HepG2 (cell line): ENCODE measurements at regions not wholly inside any gene's neighbourhood (a gene's known extent, or its start where the extent isn't known, plus 50 kb on each side); places are given as distances from the start of the nearest gene placed in this dataset.

Experiments
- ATAC-seq: fragments of 200-7000 bp; cut with Tn5 transposase; 3 replicates; pipeline ENCODE4 v1.9.1; 2020; ENCODE audit warnings: mild to moderate bottlenecking, moderate library complexity
- BruUV-seq: library from RNA; stranded (reverse); fragments of 400-500 nt; replicated peaks from 2 replicates; lab custom pipeline; 2021; lab: Mats Ljungman, UMichigan
- CTCF ChIA-PET: fragments of 300-600 bp; formaldehyde crosslinking; extraction: SDS; loops from one replicate; lab custom pipeline; 2021; ENCODE audit warnings: low total read pairs, inconsistent platforms, low intra/inter-chr PET ratio; lab: Yijun Ruan, JAX
- POLR2A ChIA-PET: fragments of 350-600 bp; sonication (Branson Sonifier 250); formaldehyde crosslinking; loops from one replicate; lab custom pipeline; 2020; ENCODE audit warnings: antibody characterized with exemption, inconsistent platforms; lab: Yijun Ruan, JAX
- DNase-seq: peaks from one replicate; pipeline ENCODE4 v3.0.0-alpha.2; 2015; ENCODE audit warnings: low spot score
- FAIRE-seq: peaks from 3 replicates; lab custom pipeline; 2011; peaks lifted over from hg19 to GRCh38; lab: Jason Lieb, UNC
- H2AFZ ChIP-seq: one replicate; pipeline ENCODE4 v1.6.1; 2011; ENCODE audit warnings: low read length, inconsistent platforms
- H3K27ac ChIP-seq: fragments of 300-600 bp; 3 replicates; pipeline ENCODE4 v1.8.0; 2011; ENCODE audit warnings: mixed run types, mild to moderate bottlenecking, mixed read lengths, low read length, inconsistent platforms; ENCODE audit not compliant: insufficient read depth; ENCODE audit errors: extremely low read length
- H3K27me3 ChIP-seq, 2 experiments: fragments of 200-600 bp in 1 of 2; 2 replicates in 1 of 2; 3 replicates in 1 of 2; pipeline versions ENCODE4 v1.6.0 to v1.8.0; 2011; ENCODE audit warnings: low read length in 2 of 2, mild to moderate bottlenecking in 2 of 2, moderate library complexity in 2 of 2, inconsistent platforms in 1 of 2; ENCODE audit not compliant: insufficient read depth in 2 of 2, control insufficient read depth in 1 of 2
- H3K36me3 ChIP-seq, 2 experiments: fragments of 200-600 bp in 1 of 2; replicated peaks in 1 of 2; 2 replicates in 1 of 2; 3 replicates in 1 of 2; pipeline versions ENCODE4 v1.5.1 to v1.8.0; 2011; ENCODE audit warnings: low read length in 2 of 2, inconsistent platforms in 1 of 2; ENCODE audit not compliant: insufficient read depth in 2 of 2, control insufficient read depth in 1 of 2
- H3K4me1 ChIP-seq: 2 replicates; pipeline ENCODE4 v1.5.1; 2012; ENCODE audit warnings: low read length, inconsistent platforms; ENCODE audit not compliant: insufficient read depth
- H3K4me2 ChIP-seq: 2 replicates; pipeline ENCODE4 v1.6.0; 2011; ENCODE audit warnings: low read depth, low read length, inconsistent platforms
- H3K4me3 ChIP-seq, 3 experiments: fragments of 200-600 bp in 1 of 3; sonication (generic), shearing (Covaris generic) in 1 of 3; replicated peaks in 1 of 3; 2 replicates each; pipeline ENCODE4 v1.5.1; 2011 to 2016; ENCODE audit warnings: low read length in 3 of 3, inconsistent platforms in 2 of 3, low read depth in 2 of 3, mild to moderate bottlenecking in 2 of 3, control low read depth in 1 of 3, mixed read lengths in 1 of 3; ENCODE audit not compliant: insufficient read depth in 1 of 3
- H3K79me2 ChIP-seq: one replicate; pipeline ENCODE4 v1.6.1; 2011; ENCODE audit warnings: low read length, inconsistent platforms; ENCODE audit not compliant: insufficient read depth
- H3K9ac ChIP-seq: 2 replicates; pipeline ENCODE4 v1.6.0; 2011; ENCODE audit warnings: mild to moderate bottlenecking, low read depth, low read length, inconsistent platforms; ENCODE audit not compliant: insufficient read depth
- H3K9me3 ChIP-seq: 2 replicates; pipeline ENCODE4 v1.5.1; 2012; ENCODE audit warnings: mild to moderate bottlenecking, low read length
- H4K20me1 ChIP-seq: 2 replicates; pipeline ENCODE4 v1.6.0; 2011; ENCODE audit warnings: inconsistent platforms, mild to moderate bottlenecking, low read length, moderate library complexity; ENCODE audit not compliant: insufficient read depth
- IRX3 ChIP-seq: sonication (generic); formaldehyde crosslinking; IDR thresholded peaks from 2 replicates; pipeline ENCODE4 v1.8.1; 2023; ENCODE audit warnings: mild to moderate bottlenecking, low read depth, missing genetic modification reagents, borderline replicate concordance
- KMT2B ChIP-seq: IDR thresholded peaks from 2 replicates; pipeline ENCODE4 v1.6.1; 2016; ENCODE audit warnings: missing genetic modification reagents, missing compliant biosample characterization
- RAD51 ChIP-seq: fragments of 450-650 bp; IDR thresholded peaks from 2 replicates; pipeline ENCODE4 v1.6.1; 2016; ENCODE audit warnings: borderline replicate concordance
- SMAD1 ChIP-seq: sonication (generic); formaldehyde crosslinking; IDR thresholded peaks from 2 replicates; pipeline ENCODE4 v1.4.0; 2020; ENCODE audit warnings: missing genetic modification reagents, low read depth, mild to moderate bottlenecking, borderline replicate concordance
- TBL1XR1 ChIP-seq: fragments of 150-350 bp; IDR thresholded peaks from 2 replicates; pipeline ENCODE4 v1.6.1; 2014; ENCODE audit warnings: borderline replicate concordance, low read length; ENCODE audit not compliant: partially characterized antibody
- ZBTB1 ChIP-seq: sonication (generic); formaldehyde crosslinking; IDR thresholded peaks from 2 replicates; pipeline ENCODE4 v1.4.0; 2020; ENCODE audit warnings: missing genetic modification reagents, borderline replicate concordance
- ZNF44 ChIP-seq: sonication (generic); formaldehyde crosslinking; IDR thresholded peaks from 2 replicates; pipeline ENCODE4 v1.5.1; 2020; ENCODE audit warnings: mild to moderate bottlenecking, missing genetic modification reagents
- ZNF879 ChIP-seq: sonication (generic); formaldehyde crosslinking; IDR thresholded peaks from 2 replicates; pipeline ENCODE4 v1.8.1; 2023; ENCODE audit warnings: missing genetic modification reagents
- WGBS: methylation state at CpG from one replicate; pipeline ENCODE4 v1.1.6; 2017; ENCODE audit warnings: low lambda C conversion rate; 5-methylcytosine and 5-hydroxymethylcytosine counted together
- in situ Hi-C: cut with HindIII; loops from 2 replicates; pipeline ENCODE4 v1.10.0; 2017; ENCODE audit warnings: low pct_unique_long_range_greater_than_20kb; ENCODE audit not compliant: extremely low pct_ligation_motif_present
- intact Hi-C: fragments of 100-400 bp; cut with micrococcal nuclease; formaldehyde crosslinking; loops from one replicate; pipeline ENCODE4 v1.10.0; 2022; ENCODE audit not compliant: unreplicated experiment
- TF ChIP-seq, protein P1 (sequence below): sonication (generic); formaldehyde crosslinking; IDR thresholded peaks from 2 replicates; pipeline ENCODE4 v1.4.0; 2020; ENCODE audit warnings: missing genetic modification reagents
- TF ChIP-seq, protein P2 (sequence below): IDR thresholded peaks from 2 replicates; pipeline ENCODE4 v1.6.1; 2016; ENCODE audit warnings: control low read depth
- TF ChIP-seq, protein P3 (sequence below): sonication (generic); formaldehyde crosslinking; IDR thresholded peaks from 2 replicates; pipeline ENCODE4 v1.4.0; 2020; ENCODE audit warnings: missing genetic modification reagents, borderline replicate concordance
- TF ChIP-seq, protein P4 (sequence below): sonication (generic); formaldehyde crosslinking; IDR thresholded peaks from 2 replicates; pipeline ENCODE4 v1.5.0; 2020; ENCODE audit warnings: mild to moderate bottlenecking, missing genetic modification reagents, moderate library complexity

DNA sequence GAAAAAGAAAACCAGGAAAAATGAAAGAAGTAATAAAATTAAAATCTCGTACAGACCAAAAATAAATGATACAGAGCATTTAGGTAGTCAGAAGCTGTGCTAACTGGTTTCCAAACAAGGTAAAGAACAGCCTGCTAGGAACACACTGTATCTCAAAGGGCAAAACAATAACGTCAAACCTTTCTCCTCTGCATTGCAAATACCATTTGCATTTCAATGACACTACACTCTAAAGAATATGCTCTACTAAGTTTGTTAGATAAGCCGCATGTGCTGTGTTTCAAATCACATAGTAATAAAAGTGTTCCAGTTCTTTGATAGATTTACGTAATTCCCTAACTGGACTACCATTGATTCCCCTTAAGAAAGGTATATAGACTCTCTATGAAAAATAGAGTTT is 648.8 kb downstream of the PLA2G4A start (continued):
- TF ChIP-seq, protein P1, sequence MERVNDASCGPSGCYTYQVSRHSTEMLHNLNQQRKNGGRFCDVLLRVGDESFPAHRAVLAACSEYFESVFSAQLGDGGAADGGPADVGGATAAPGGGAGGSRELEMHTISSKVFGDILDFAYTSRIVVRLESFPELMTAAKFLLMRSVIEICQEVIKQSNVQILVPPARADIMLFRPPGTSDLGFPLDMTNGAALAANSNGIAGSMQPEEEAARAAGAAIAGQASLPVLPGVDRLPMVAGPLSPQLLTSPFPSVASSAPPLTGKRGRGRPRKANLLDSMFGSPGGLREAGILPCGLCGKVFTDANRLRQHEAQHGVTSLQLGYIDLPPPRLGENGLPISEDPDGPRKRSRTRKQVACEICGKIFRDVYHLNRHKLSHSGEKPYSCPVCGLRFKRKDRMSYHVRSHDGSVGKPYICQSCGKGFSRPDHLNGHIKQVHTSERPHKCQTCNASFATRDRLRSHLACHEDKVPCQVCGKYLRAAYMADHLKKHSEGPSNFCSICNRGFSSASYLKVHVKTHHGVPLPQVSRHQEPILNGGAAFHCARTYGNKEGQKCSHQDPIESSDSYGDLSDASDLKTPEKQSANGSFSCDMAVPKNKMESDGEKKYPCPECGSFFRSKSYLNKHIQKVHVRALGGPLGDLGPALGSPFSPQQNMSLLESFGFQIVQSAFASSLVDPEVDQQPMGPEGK, result no peak
- TF ChIP-seq KMT2B (CRISPR knock-in tag), result no peak

DNA sequence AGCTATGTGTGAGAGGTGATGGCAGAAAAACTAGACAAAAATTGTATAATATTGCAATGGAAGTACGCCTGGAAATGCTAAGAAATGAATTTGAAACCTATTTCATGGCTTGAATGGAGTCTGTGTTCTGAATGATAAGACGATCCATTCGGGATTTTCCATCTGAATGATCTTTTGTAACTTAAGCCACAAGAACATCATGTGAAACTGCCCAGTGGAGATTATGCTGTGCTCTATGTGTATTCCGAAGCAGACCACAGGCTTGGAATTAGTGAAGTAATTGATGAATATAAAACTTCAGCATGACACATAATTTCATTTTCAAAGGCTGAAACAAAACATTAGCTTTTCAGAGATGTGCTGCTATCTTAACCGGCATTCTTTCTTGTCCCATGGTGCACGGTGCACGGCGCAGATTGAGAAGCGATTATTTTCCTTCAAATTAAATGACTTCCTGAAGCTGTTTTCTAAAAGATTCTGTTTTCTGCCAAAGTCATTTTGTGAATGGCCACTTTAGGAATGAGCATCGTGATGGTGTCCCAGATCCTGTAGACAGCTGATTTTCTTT is 652.9 kb downstream of the PLA2G4A start:
- in situ Hi-C loops, result no loop called here
- no peak for DNase-seq
- CTCF ChIA-PET, result no interaction called here
- no peak for TF ChIP-seq RAD51
- TF ChIP-seq, protein P2, sequence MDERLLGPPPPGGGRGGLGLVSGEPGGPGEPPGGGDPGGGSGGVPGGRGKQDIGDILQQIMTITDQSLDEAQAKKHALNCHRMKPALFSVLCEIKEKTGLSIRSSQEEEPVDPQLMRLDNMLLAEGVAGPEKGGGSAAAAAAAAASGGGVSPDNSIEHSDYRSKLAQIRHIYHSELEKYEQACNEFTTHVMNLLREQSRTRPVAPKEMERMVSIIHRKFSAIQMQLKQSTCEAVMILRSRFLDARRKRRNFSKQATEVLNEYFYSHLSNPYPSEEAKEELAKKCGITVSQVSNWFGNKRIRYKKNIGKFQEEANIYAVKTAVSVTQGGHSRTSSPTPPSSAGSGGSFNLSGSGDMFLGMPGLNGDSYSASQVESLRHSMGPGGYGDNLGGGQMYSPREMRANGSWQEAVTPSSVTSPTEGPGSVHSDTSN, result no peak
- TF ChIP-seq, protein P3, sequence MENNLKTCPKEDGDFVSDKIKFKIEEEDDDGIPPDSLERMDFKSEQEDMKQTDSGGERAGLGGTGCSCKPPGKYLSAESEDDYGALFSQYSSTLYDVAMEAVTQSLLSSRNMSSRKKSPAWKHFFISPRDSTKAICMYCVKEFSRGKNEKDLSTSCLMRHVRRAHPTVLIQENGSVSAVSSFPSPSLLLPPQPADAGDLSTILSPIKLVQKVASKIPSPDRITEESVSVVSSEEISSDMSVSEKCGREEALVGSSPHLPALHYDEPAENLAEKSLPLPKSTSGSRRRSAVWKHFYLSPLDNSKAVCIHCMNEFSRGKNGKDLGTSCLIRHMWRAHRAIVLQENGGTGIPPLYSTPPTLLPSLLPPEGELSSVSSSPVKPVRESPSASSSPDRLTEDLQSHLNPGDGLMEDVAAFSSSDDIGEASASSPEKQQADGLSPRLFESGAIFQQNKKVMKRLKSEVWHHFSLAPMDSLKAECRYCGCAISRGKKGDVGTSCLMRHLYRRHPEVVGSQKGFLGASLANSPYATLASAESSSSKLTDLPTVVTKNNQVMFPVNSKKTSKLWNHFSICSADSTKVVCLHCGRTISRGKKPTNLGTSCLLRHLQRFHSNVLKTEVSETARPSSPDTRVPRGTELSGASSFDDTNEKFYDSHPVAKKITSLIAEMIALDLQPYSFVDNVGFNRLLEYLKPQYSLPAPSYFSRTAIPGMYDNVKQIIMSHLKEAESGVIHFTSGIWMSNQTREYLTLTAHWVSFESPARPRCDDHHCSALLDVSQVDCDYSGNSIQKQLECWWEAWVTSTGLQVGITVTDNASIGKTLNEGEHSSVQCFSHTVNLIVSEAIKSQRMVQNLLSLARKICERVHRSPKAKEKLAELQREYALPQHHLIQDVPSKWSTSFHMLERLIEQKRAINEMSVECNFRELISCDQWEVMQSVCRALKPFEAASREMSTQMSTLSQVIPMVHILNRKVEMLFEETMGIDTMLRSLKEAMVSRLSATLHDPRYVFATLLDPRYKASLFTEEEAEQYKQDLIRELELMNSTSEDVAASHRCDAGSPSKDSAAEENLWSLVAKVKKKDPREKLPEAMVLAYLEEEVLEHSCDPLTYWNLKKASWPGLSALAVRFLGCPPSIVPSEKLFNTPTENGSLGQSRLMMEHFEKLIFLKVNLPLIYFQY (CRISPR knock-in tag), result no peak
- TF ChIP-seq ZNF879 (CRISPR knock-in tag), result no peak
- no peak for TF ChIP-seq TBL1XR1
- no peak for TF ChIP-seq ZBTB1 (CRISPR knock-in tag)
- TF ChIP-seq SMAD1 (CRISPR knock-in tag), result no peak
- no peak for TF ChIP-seq IRX3 (CRISPR knock-in tag)
- no peak for TF ChIP-seq ZNF44 (CRISPR knock-in tag)
- TF ChIP-seq, protein P4, sequence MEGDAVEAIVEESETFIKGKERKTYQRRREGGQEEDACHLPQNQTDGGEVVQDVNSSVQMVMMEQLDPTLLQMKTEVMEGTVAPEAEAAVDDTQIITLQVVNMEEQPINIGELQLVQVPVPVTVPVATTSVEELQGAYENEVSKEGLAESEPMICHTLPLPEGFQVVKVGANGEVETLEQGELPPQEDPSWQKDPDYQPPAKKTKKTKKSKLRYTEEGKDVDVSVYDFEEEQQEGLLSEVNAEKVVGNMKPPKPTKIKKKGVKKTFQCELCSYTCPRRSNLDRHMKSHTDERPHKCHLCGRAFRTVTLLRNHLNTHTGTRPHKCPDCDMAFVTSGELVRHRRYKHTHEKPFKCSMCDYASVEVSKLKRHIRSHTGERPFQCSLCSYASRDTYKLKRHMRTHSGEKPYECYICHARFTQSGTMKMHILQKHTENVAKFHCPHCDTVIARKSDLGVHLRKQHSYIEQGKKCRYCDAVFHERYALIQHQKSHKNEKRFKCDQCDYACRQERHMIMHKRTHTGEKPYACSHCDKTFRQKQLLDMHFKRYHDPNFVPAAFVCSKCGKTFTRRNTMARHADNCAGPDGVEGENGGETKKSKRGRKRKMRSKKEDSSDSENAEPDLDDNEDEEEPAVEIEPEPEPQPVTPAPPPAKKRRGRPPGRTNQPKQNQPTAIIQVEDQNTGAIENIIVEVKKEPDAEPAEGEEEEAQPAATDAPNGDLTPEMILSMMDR (CRISPR knock-in tag), result no peak
- TF ChIP-seq, all 625 proteins: peak for 0
- no peaks in the 10 kb centered on the region for H3K4me1 ChIP-seq
- H3K27me3 ChIP-seq, result no peaks in the 10 kb centered on the region; a peak in 1 of 5 replicates
- no peak overlapping the region for H3K9ac ChIP-seq
- intact Hi-C loops, result no loop called here
- no peaks in the 10 kb centered on the region for H3K36me3 ChIP-seq
- FAIRE-seq, result no peak
- no peak overlapping the region for H3K4me3 ChIP-seq
- no peaks in the 10 kb centered on the region for H3K79me2 ChIP-seq
- no peak overlapping the region for H3K27ac ChIP-seq
- ATAC-seq, result no peak
- POLR2A ChIA-PET, result no interaction called here
- H3K9me3 ChIP-seq, result no peaks in the 10 kb centered on the region
- no peaks in the 10 kb centered on the region for H4K20me1 ChIP-seq
- BruUV-seq, result no TSS peak
- H3K4me2 ChIP-seq, result no peak overlapping the region
- WGBS, result 35% methylated on average over 10 of the region's 10 CpGs
- H2AFZ ChIP-seq, result no peak overlapping the region
